Left lung (tissue), 4 donors: ENCODE measurements at regions not wholly inside any gene's neighbourhood (a gene's known extent, or its start where the extent isn't known, plus 50 kb on each side); places are given as distances from the start of the nearest gene placed in this dataset.

Source experiments
- ATAC-seq: fragments of 200-7000 bp; cut with Tn5 transposase; one replicate; pipeline ENCODE4 v1.9.1; 2020; ENCODE audit warnings: moderate library complexity
- DNase-seq, 4 donors: peaks; one replicate each; pipeline ENCODE4 v3.0.0-alpha.2; 2013 to 2020
- H3K27ac ChIP-seq, 2 donors: fragments of 200-600 bp; sonication (generic) in 1 of 2; one replicate each; pipeline versions ENCODE4 v1.5.0 to v1.8.0; 2020 to 2021
- H3K27me3 ChIP-seq, 2 donors: fragments of 200-600 bp; sonication (generic) in 1 of 2; one replicate each; pipeline versions ENCODE4 v1.5.0 to v1.8.0; 2020 to 2021
- H3K36me3 ChIP-seq, 2 donors: fragments of 200-600 bp; sonication (generic) in 1 of 2; one replicate each; pipeline versions ENCODE4 v1.5.0 to v1.8.0; 2020 to 2021
- H3K4me1 ChIP-seq, 2 donors: fragments of 200-600 bp; one replicate each; pipeline ENCODE4 v1.8.0; 2021
- H3K4me3 ChIP-seq, 2 donors: fragments of 200-600 bp; sonication (generic) in 1 of 2; one replicate each; pipeline versions ENCODE4 v1.5.0 to v1.8.0; 2020 to 2021; ENCODE audit warnings: mild to moderate bottlenecking in 1 of 2
- H3K9me3 ChIP-seq, 2 donors: fragments of 200-600 bp; sonication (generic) in 1 of 2; one replicate each; pipeline versions ENCODE4 v1.5.0 to v1.8.0; 2020 to 2021
- intact Hi-C, 2 donors: fragments of 100-400 bp; cut with DNase I; formaldehyde crosslinking; loops; one replicate each; pipeline versions ENCODE4 v1.11.2 to v1.14.2; 2022
- TF ChIP-seq, protein P1 (sequence below), 2 donors: fragments of 200-600 bp; sonication (generic) in 1 of 2; IDR thresholded peaks; one replicate each; pipeline versions ENCODE4 v1.5.0 to v1.8.0; 2021; ENCODE audit warnings: antibody characterized with exemption in 2 of 2
- donor health status: DM: no; HTN: yes; CAD: no.
- donor health status: DM: no; HTN: no; CAD: no.

DNA sequence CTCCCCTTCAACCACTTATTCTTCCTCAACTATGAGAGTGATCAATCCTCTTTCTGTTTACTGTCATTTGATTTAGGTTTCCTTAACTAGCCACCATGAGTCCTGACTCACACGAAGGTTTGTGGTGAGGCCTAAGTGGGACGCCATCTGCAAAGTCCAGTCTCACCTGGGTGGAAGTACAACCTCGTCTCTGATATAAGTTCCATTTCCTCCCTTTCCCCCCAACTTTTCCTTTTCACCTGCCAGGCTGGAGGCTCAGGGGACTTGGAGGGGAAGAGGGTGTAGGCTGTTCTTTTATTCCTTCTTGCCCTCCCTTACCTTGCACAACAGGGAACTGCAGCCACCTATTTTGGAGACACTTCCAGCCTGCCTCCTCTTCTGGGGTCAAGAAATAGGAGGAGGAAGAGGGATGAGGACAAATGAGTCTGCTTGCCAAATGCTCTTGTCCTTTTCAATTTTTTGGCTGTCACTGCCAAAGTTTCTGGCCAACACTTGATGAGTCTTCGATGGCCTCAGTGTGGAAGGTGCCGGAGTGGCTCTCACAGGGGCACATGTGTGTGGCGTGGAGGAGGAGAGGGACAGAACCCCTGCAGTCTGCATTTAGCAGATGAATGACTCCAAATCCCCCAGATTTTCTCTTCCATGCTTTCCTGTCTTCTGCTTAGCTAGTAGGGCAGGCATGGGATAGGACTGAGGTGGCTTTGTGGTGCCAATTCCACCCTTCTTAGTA lies 249.6 kb downstream of the NSG2 start:
- Histone ChIP-seq H3K27me3 (no peaks in the 10 kb centered on the region), H3K4me1 (no peaks in the 10 kb centered on the region), H3K4me3 (no peak overlapping the region), H3K36me3 (no peaks in the 10 kb centered on the region), H3K27ac (no peak overlapping the region), H3K9me3 (peaks cover 0 to 2% of the 10 kb centered on the region in 2 donors)
- TF ChIP-seq, protein P1, sequence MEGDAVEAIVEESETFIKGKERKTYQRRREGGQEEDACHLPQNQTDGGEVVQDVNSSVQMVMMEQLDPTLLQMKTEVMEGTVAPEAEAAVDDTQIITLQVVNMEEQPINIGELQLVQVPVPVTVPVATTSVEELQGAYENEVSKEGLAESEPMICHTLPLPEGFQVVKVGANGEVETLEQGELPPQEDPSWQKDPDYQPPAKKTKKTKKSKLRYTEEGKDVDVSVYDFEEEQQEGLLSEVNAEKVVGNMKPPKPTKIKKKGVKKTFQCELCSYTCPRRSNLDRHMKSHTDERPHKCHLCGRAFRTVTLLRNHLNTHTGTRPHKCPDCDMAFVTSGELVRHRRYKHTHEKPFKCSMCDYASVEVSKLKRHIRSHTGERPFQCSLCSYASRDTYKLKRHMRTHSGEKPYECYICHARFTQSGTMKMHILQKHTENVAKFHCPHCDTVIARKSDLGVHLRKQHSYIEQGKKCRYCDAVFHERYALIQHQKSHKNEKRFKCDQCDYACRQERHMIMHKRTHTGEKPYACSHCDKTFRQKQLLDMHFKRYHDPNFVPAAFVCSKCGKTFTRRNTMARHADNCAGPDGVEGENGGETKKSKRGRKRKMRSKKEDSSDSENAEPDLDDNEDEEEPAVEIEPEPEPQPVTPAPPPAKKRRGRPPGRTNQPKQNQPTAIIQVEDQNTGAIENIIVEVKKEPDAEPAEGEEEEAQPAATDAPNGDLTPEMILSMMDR (IDR thresholded peaks at IDR 0.05), result no peak
- no peak for DNase-seq
- intact Hi-C loops, result no loop called here
- no peak for ATAC-seq

DNA sequence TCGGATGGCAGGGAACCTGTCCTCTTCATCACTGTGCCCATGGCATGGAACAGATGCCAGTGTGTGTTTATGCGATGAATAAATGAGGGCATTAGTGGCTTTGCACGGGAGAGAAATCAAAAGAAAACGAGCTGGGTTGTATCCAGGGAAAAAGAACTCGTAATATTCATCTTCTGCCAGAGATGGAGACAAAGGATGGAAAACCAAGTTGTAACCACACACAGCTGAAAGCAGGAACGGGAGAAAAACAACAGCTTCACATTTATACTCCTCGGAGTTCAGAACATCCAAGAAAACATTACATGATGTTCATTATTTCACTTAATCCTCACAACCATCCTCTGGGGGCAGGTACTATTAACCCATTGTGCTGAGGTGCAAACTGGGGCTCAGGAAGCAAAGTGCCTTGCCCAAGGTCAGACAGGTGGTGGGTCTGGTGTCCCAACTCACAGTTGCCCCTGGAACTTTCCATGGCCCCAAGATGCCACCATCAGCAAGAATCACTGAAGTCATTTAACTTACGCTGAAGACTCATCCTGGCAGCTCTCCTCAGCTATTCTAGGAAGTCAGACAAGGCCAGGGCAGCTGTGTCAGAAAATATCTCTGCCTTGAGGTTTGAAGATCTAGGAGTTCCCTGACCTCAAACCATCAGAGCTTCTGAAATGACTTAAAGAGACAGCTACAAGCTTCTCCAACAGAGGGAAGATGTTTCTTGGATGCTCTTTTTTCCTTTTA lies 250.4 kb downstream of the NSG2 start:
- TF ChIP-seq, protein P1 (IDR thresholded peaks at IDR 0.05), result no peak
- Histone ChIP-seq H3K27me3 (no peaks in the 10 kb centered on the region), H3K4me1 (no peaks in the 10 kb centered on the region), H3K27ac (no peak overlapping the region), H3K4me3 (no peak overlapping the region), H3K9me3 (peaks cover 0 to 2% of the 10 kb centered on the region in 2 donors), H3K36me3 (no peaks in the 10 kb centered on the region)
- ATAC-seq, result no peak
- DNase-seq, result no peak
- intact Hi-C loops, result no loop called here

DNA sequence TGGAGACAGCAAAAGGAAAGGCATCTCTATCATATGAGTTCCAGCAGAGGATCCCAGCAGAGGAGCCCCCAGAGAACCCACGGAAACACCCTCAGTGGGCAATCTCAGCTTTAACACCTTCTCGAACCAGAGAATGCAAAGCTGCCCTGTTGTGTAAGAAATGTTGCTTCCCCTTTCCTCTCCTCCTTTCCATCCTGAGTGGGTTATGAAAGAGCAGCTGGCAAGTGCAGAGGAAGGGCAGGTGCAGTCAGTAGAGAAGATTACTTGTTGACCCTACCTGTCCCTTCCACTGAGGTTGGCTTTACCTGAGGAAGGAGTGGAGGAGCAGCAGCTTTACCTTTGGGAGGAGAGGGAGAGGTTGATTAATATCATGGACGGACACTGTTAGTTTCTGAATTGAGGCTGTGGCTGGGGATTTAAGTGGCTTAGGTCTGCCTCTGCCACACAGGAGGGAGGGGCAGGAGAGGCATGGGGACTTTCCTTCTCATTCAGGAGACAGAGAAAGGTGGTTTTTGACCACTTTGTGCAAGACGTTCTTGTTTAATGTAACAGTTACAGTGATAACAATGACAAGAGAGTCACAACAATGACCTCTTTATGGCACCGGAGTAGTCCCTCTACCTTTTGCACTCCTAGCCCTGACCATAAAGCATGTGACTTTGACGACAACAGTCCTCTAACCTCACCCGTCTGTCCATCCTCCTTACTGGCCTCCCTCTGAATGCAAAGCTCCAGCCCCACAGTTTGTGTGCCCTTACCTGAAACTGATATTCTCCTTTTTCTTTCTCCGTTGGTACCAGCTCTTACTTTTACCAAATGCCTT lies 254.8 kb downstream of the NSG2 start:
- Histone ChIP-seq H3K9me3 (peaks cover 0 to 2% of the 10 kb centered on the region in 2 donors), H3K27ac (no peak overlapping the region), H3K27me3 (no peaks in the 10 kb centered on the region), H3K36me3 (no peaks in the 10 kb centered on the region), H3K4me1 (no peaks in the 10 kb centered on the region), H3K4me3 (no peak overlapping the region)
- ATAC-seq, result no peak
- intact Hi-C loops, result no loop called here
- no peak for DNase-seq
- TF ChIP-seq, protein P1 (IDR thresholded peaks at IDR 0.05), result no peak

- intact Hi-C loops, result no loop called here
- TF ChIP-seq, protein P1 (IDR thresholded peaks at IDR 0.05), result no peak
- Histone ChIP-seq H3K27ac (no peak overlapping the region), H3K36me3 (no peaks in the 10 kb centered on the region), H3K4me3 (no peak overlapping the region), H3K4me1 (no peaks in the 10 kb centered on the region), H3K9me3 (peaks cover 0 to 2% of the 10 kb centered on the region in 2 donors), H3K27me3 (no peaks in the 10 kb centered on the region)
- ATAC-seq (no peak), DNase-seq (no peak)
Observed at GRCh38 chr5:174300941-174301761, 255.6 kb downstream of the NSG2 start.
